ENCODE measurements at regions not wholly inside any gene's neighbourhood (a gene's known extent, or its start where the extent isn't known, plus 50 kb on each side); places are given as distances from the start of the nearest gene placed in this dataset.

DNA sequence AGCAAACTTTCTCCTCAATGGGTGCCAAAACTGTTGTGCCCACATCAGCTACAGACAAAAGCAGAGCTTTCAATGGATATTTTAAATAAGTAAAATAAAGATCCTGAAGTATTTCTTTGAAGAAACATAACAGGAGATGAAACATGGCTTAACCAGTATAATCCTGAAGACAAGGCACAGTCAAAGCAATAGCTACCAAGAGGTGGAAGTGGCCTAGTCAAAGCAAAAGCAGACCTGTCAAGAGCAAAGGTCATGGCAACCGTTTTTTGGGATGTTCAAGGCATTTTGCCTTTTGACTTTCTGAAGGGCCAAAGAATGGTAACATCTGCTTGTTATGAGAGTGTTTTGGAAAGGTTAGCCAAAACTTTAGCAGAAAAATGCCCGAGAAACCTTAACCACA, 77.9 kb downstream of the ANXA1 start:
- Histone ChIP-seq H2BK5ac (ENCODE audit: low read depth, low read length, poor library complexity, severe bottlenecking) (no peak overlapping the region), H3K4me3 (ENCODE audit: insufficient read depth, low read depth, low read length) (no peak overlapping the region), H2BK120ac (ENCODE audit: low read depth, low read length) (no peak overlapping the region), H3K9me3 (ENCODE audit: control insufficient read depth, insufficient read depth, low read length) (no peaks in the 10 kb centered on the region), H4K8ac (ENCODE audit: low read depth in 2 of 2, low read length in 2 of 2) (no peak overlapping the region), H2AK9ac (replicated peaks; ENCODE audit: low read depth, low read length, poor library complexity) (no peak overlapping the region), H4K5ac (ENCODE audit: low read depth, low read length) (no peak overlapping the region), H3K14ac (replicated peaks; ENCODE audit: low read depth, low read length) (no peak overlapping the region), H3K9ac (ENCODE audit: low read depth, low read length) (no peak overlapping the region), H3K36me3 (ENCODE audit: control insufficient read depth, insufficient read depth, low read length) (no peaks in the 10 kb centered on the region), H3K27ac (ENCODE audit: insufficient read depth, low read length) (no peak overlapping the region), H3K9me1 (ENCODE audit: insufficient read depth, low read length) (no peaks in the 10 kb centered on the region), H4K91ac (ENCODE audit: insufficient read depth, low read depth, low read length) (no peak overlapping the region), H3K23ac (ENCODE audit: low read depth, low read length) (no peak overlapping the region), H3K27me3 (ENCODE audit: control insufficient read depth, insufficient read depth, low read length) (no peaks in the 10 kb centered on the region), H3K79me1 (ENCODE audit: low read depth in 1 of 2, low read length in 2 of 2) (no peaks in the 10 kb centered on the region), H3K56ac (ENCODE audit: extremely low read depth, insufficient read depth, low read length) (no peak overlapping the region), H3K4ac (ENCODE audit: low read depth, low read length) (no peak overlapping the region), H4K20me1 (ENCODE audit: insufficient read depth, low read length) (no peaks in the 10 kb centered on the region), H2BK20ac (ENCODE audit: low read depth, low read length) (no peak overlapping the region), H3K18ac (ENCODE audit: low read depth, low read length) (no peak overlapping the region), H3K4me1 (ENCODE audit: control insufficient read depth, insufficient read depth, low read length) (no peaks in the 10 kb centered on the region), H2AFZ (replicated peaks; ENCODE audit: low read length, poor library complexity) (no peak overlapping the region), H3K4me2 (ENCODE audit: low read depth, low read length) (no peak overlapping the region), H2BK15ac (ENCODE audit: low read depth, low read length) (no peak overlapping the region), H2AK5ac (ENCODE audit: low read depth, low read length) (no peak overlapping the region)
- CTCF ChIA-PET, result no interaction called here
- DNase-seq (no peak), ATAC-seq (ENCODE audit: low read depth) (no peak)
- intact Hi-C loops (cut with micrococcal nuclease), result no loop called here
- no CpG with 5 or more reads among the region's 2 CpGs for WGBS, 2 experiments (ENCODE audit: extremely low coverage in 2 of 2, insufficient read length in 1 of 2)
- dilution Hi-C loops (cut with HindIII; ENCODE audit: low sequenced_read_pairs, unreplicated experiment), result no loop called here
- POLR2A ChIA-PET (ENCODE audit: unreplicated experiment), result no interaction called here
- BruUV-seq (replicated peaks), result no TSS peak
- TF ChIP-seq FOS (IDR thresholded peaks at IDR 0.05; ENCODE audit: low read depth, low read length), result no peak
- no peak for TF ChIP-seq MXI1 (IDR thresholded peaks at IDR 0.05; ENCODE audit: borderline replicate concordance, low read depth, low read length)
- TF ChIP-seq MAFK (IDR thresholded peaks at IDR 0.05; ENCODE audit: low read depth, low read length), result no peak
- TF ChIP-seq, protein P1, sequence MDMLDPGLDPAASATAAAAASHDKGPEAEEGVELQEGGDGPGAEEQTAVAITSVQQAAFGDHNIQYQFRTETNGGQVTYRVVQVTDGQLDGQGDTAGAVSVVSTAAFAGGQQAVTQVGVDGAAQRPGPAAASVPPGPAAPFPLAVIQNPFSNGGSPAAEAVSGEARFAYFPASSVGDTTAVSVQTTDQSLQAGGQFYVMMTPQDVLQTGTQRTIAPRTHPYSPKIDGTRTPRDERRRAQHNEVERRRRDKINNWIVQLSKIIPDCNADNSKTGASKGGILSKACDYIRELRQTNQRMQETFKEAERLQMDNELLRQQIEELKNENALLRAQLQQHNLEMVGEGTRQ (IDR thresholded peaks at IDR 0.05; ENCODE audit: low read depth, low read length), result no peak
- TF ChIP-seq, protein P2, sequence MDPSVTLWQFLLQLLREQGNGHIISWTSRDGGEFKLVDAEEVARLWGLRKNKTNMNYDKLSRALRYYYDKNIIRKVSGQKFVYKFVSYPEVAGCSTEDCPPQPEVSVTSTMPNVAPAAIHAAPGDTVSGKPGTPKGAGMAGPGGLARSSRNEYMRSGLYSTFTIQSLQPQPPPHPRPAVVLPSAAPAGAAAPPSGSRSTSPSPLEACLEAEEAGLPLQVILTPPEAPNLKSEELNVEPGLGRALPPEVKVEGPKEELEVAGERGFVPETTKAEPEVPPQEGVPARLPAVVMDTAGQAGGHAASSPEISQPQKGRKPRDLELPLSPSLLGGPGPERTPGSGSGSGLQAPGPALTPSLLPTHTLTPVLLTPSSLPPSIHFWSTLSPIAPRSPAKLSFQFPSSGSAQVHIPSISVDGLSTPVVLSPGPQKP (IDR thresholded peaks at IDR 0.05; ENCODE audit: borderline replicate concordance, low read depth, low read length), result no peak
- no peak for TF ChIP-seq SMC3 (IDR thresholded peaks at IDR 0.05; ENCODE audit: low read depth, low read length)
- TF ChIP-seq, protein P3, sequence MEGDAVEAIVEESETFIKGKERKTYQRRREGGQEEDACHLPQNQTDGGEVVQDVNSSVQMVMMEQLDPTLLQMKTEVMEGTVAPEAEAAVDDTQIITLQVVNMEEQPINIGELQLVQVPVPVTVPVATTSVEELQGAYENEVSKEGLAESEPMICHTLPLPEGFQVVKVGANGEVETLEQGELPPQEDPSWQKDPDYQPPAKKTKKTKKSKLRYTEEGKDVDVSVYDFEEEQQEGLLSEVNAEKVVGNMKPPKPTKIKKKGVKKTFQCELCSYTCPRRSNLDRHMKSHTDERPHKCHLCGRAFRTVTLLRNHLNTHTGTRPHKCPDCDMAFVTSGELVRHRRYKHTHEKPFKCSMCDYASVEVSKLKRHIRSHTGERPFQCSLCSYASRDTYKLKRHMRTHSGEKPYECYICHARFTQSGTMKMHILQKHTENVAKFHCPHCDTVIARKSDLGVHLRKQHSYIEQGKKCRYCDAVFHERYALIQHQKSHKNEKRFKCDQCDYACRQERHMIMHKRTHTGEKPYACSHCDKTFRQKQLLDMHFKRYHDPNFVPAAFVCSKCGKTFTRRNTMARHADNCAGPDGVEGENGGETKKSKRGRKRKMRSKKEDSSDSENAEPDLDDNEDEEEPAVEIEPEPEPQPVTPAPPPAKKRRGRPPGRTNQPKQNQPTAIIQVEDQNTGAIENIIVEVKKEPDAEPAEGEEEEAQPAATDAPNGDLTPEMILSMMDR (conservative IDR thresholded peaks at IDR 0.05; ENCODE audit: low read depth, low read length), result no peak
- in situ Hi-C loops (cut with MboI; ENCODE audit: low sequenced_read_pairs), result no loop called here

Measured in IMR-90 (cell line).